H1 (cell line): ENCODE measurements at regions not wholly inside any gene's neighbourhood (a gene's known extent, or its start where the extent isn't known, plus 50 kb on each side); places are given as distances from the start of the nearest gene placed in this dataset.

ENCODE experiments used
- CTCF ChIA-PET: fragments of 300-600 bp; sonication (Branson Sonifier 250); formaldehyde crosslinking; loops from one replicate; lab custom pipeline; 2021; ENCODE audit not compliant: partially characterized antibody; lab: Charles Lee
- POLR2A ChIA-PET: fragments of 300-600 bp; sonication (Branson Sonifier 250); formaldehyde crosslinking; loops from one replicate; lab custom pipeline; 2021; ENCODE audit warnings: inconsistent platforms; ENCODE audit not compliant: partially characterized antibody; lab: Charles Lee
- DNase-seq, 2 experiments: peaks; one replicate each; pipeline versions ENCODE4 v3.0.0 to v3.0.0-alpha.2; 2010 to 2022; ENCODE audit warnings: low spot score in 2 of 2, low read depth in 1 of 2, mixed read lengths in 1 of 2
- FAIRE-seq: peaks from 2 replicates; lab custom pipeline; 2011; peaks lifted over from hg19 to GRCh38; lab: Jason Lieb, UNC
- H2AFZ ChIP-seq: 2 replicates; pipeline ENCODE4 v1.8.1; 2012; ENCODE audit warnings: low read length, inconsistent platforms
- H2AK5ac ChIP-seq: 2 replicates; pipeline ENCODE4 v1.6.1; 2013; ENCODE audit warnings: low read depth, low read length
- H2BK120ac ChIP-seq: replicated peaks from 2 replicates; pipeline ENCODE3; 2013; ENCODE audit warnings: low read depth, low read length, inconsistent platforms
- H2BK12ac ChIP-seq: 2 replicates; pipeline ENCODE4 v1.6.1; 2013; ENCODE audit warnings: low read depth, low read length
- H2BK15ac ChIP-seq: 2 replicates; pipeline ENCODE4 v1.6.1; 2013; ENCODE audit warnings: low read length
- H2BK20ac ChIP-seq: 2 replicates; pipeline ENCODE4 v1.6.1; 2013; ENCODE audit warnings: low read length
- H2BK5ac ChIP-seq: 2 replicates; pipeline ENCODE4 v1.6.1; 2013; ENCODE audit warnings: low read depth, low read length
- H3K14ac ChIP-seq: 2 replicates; pipeline ENCODE4 v1.6.1; 2013; ENCODE audit warnings: inconsistent platforms; ENCODE audit not compliant: insufficient read length
- H3K18ac ChIP-seq: 2 replicates; pipeline ENCODE4 v1.6.1; 2013; ENCODE audit warnings: low read length; ENCODE audit errors: extremely low read depth
- H3K23ac ChIP-seq: 2 replicates; pipeline ENCODE4 v1.6.1; 2013; ENCODE audit warnings: inconsistent platforms; ENCODE audit not compliant: insufficient read length
- H3K23me2 ChIP-seq: 2 replicates; pipeline ENCODE4 v1.6.1; 2013; ENCODE audit warnings: low read depth, low read length
- H3K27ac ChIP-seq: 2 replicates; pipeline ENCODE4 v1.6.1; 2011; ENCODE audit warnings: low read depth, low read length, inconsistent platforms
- H3K27me3 ChIP-seq, 4 experiments: replicated peaks in 1 of 4; 1 replicate in 1 of 4; 2 replicates in 3 of 4; pipeline versions ENCODE4 v1.6.1 to v1.8.1; 2011 to 2013; ENCODE audit warnings: low read length in 3 of 4, mild to moderate bottlenecking in 3 of 4, inconsistent platforms in 2 of 4, mixed read lengths in 2 of 4, moderate library complexity in 1 of 4; ENCODE audit not compliant: control insufficient read depth in 3 of 4, insufficient read depth in 3 of 4; ENCODE audit errors: extremely low read depth in 1 of 4
- H3K36me3 ChIP-seq, 4 experiments: 2 replicates each; pipeline versions ENCODE4 v1.6.1 to v1.8.1; 2011 to 2013; ENCODE audit warnings: mild to moderate bottlenecking in 4 of 4, low read length in 3 of 4, moderate library complexity in 2 of 4, control low read depth in 1 of 4, inconsistent platforms in 1 of 4; ENCODE audit not compliant: insufficient read depth in 4 of 4, control insufficient read depth in 2 of 4
- H3K4ac ChIP-seq: replicated peaks from 2 replicates; pipeline ENCODE3; 2013; ENCODE audit warnings: low read length, low read depth, mixed read lengths, inconsistent platforms; ENCODE audit not compliant: insufficient read length
- H3K4me1 ChIP-seq, 4 experiments: replicated peaks in 1 of 4; 1 replicate in 1 of 4; 2 replicates in 3 of 4; pipeline versions ENCODE4 v1.6.1 to v1.8.1; 2011 to 2013; ENCODE audit warnings: low read length in 3 of 4, inconsistent platforms in 2 of 4, mixed read lengths in 1 of 4; ENCODE audit not compliant: insufficient read depth in 4 of 4, control insufficient read depth in 3 of 4
- H3K4me2 ChIP-seq, 2 experiments: 2 replicates each; pipeline versions ENCODE4 v1.6.1 to v1.8.1; 2011 to 2013; ENCODE audit warnings: low read depth in 2 of 2, low read length in 2 of 2, control low read depth in 1 of 2, inconsistent platforms in 1 of 2, mild to moderate bottlenecking in 1 of 2; ENCODE audit not compliant: insufficient read depth in 1 of 2
- H3K4me3 ChIP-seq, 4 experiments: fragments of 200-600, 300-600 bp in 1 of 4; sonication (generic), shearing (Covaris generic), sonication (Bioruptor Twin) in 1 of 4; 2 replicates each; pipeline versions ENCODE4 v1.5.1 to v1.8.1; 2011 to 2016; ENCODE audit warnings: low read length in 4 of 4, low read depth in 3 of 4, control low read depth in 2 of 4, inconsistent platforms in 2 of 4, mild to moderate bottlenecking in 2 of 4, mixed read lengths in 1 of 4, moderate library complexity in 1 of 4; ENCODE audit not compliant: insufficient read depth in 2 of 4; ENCODE audit errors: extremely low read depth in 1 of 4
- H3K56ac ChIP-seq: replicated peaks from 2 replicates; pipeline ENCODE3; 2013; ENCODE audit warnings: low read depth, mild to moderate bottlenecking, mixed read lengths, low read length, inconsistent platforms; ENCODE audit not compliant: insufficient read length
- H3K79me1 ChIP-seq: 2 replicates; pipeline ENCODE4 v1.6.1; 2013; ENCODE audit warnings: low read depth, low read length, control low read depth
- H3K79me2 ChIP-seq, 2 experiments: 2 replicates each; pipeline versions ENCODE4 v1.6.1 to v1.8.1; 2012 to 2013; ENCODE audit warnings: low read length in 2 of 2, mild to moderate bottlenecking in 2 of 2, inconsistent platforms in 1 of 2; ENCODE audit not compliant: insufficient read depth in 2 of 2, control insufficient read depth in 1 of 2
- H3K9ac ChIP-seq, 4 experiments: replicated peaks in 1 of 4; 1 replicate in 1 of 4; 2 replicates in 3 of 4; pipeline versions ENCODE4 v1.6.1 to v1.8.1; 2011 to 2013; ENCODE audit warnings: low read depth in 3 of 4, low read length in 3 of 4, control low read depth in 2 of 4, mild to moderate bottlenecking in 2 of 4, moderate library complexity in 2 of 4, inconsistent platforms in 1 of 4; ENCODE audit errors: extremely low read depth in 1 of 4
- H3K9me3 ChIP-seq, 2 experiments: 2 replicates each; pipeline versions ENCODE4 v1.6.1 to v1.8.1; 2012 to 2013; ENCODE audit warnings: mild to moderate bottlenecking in 2 of 2, moderate library complexity in 2 of 2, control low read depth in 1 of 2, inconsistent platforms in 1 of 2, low read depth in 1 of 2, low read length in 1 of 2, mixed read lengths in 1 of 2; ENCODE audit not compliant: insufficient read depth in 2 of 2
- H4K20me1 ChIP-seq, 2 experiments: replicated peaks in 1 of 2; 2 replicates each; pipeline versions ENCODE3 to v1.8.1; 2011 to 2013; ENCODE audit warnings: inconsistent platforms in 2 of 2, low read length in 2 of 2, mild to moderate bottlenecking in 1 of 2; ENCODE audit not compliant: insufficient read depth in 2 of 2, control insufficient read depth in 1 of 2
- H4K5ac ChIP-seq: 2 replicates; pipeline ENCODE4 v1.6.1; 2013; ENCODE audit warnings: low read length, low read depth, mixed read lengths, inconsistent platforms; ENCODE audit not compliant: insufficient read length
- H4K8ac ChIP-seq: 2 replicates; pipeline ENCODE4 v1.8.0; 2013; ENCODE audit warnings: mild to moderate bottlenecking, moderate library complexity, low read length, inconsistent platforms; ENCODE audit not compliant: insufficient read depth; ENCODE audit errors: extremely low read depth
- H4K91ac ChIP-seq: replicated peaks from 2 replicates; pipeline ENCODE3; 2013; ENCODE audit warnings: low read length, mixed read lengths, inconsistent platforms; ENCODE audit not compliant: insufficient read length
- BRCA1 ChIP-seq: IDR thresholded peaks from 2 replicates; pipeline ENCODE4 v1.6.1; 2012; ENCODE audit warnings: low read depth, low read length, improper control_type of control experiment
- CREB1 ChIP-seq: IDR thresholded peaks from 2 replicates; pipeline ENCODE4 v1.6.1; 2012; ENCODE audit warnings: inconsistent platforms
- HDAC6 ChIP-seq: IDR thresholded peaks from one replicate; pipeline ENCODE4 v1.7.1; 2012; ENCODE audit warnings: low read depth, mild to moderate bottlenecking, inconsistent platforms, low read length, moderate library complexity
- RAD21 ChIP-seq, 2 experiments: IDR thresholded peaks in 1 of 2; conservative IDR thresholded peaks in 1 of 2; 2 replicates each; pipeline ENCODE4 v1.6.1; 2011; ENCODE audit warnings: low read depth in 2 of 2, low read length in 2 of 2, improper control_type of control experiment in 1 of 2, inconsistent platforms in 1 of 2, mild to moderate bottlenecking in 1 of 2, moderate library complexity in 1 of 2
- SP4 ChIP-seq: IDR thresholded peaks from 2 replicates; pipeline ENCODE4 v1.6.1; 2012; ENCODE audit warnings: low read length, inconsistent platforms
- SUZ12 ChIP-seq: fragments of 200-600 bp; sonication (generic); IDR thresholded peaks from 2 replicates; pipeline ENCODE4 v1.6.1; 2012; ENCODE audit warnings: mild to moderate bottlenecking, inconsistent platforms, low read length, moderate library complexity, mixed read lengths
- WGBS, 2 experiments: shearing (Covaris generic) in 1 of 2; methylation state at CpG; one replicate each; pipeline versions ENCODE4 v1.1.6 to v1.1.7; 2013 to 2015; ENCODE audit warnings: low lambda C conversion rate in 2 of 2, mixed read lengths in 2 of 2, inconsistent platforms in 1 of 2, low coverage in 1 of 2, missing lambda C conversion rate in 1 of 2; ENCODE audit not compliant: insufficient replicate concordance in 2 of 2, insufficient coverage in 1 of 2, insufficient read length in 1 of 2; ENCODE audit errors: extremely low coverage in 1 of 2, missing lambda C conversion rate in 1 of 2; 5-methylcytosine and 5-hydroxymethylcytosine counted together

- DNase-seq: no peak
- no peak overlapping the region for H2AK5ac ChIP-seq
- H2BK20ac ChIP-seq: no peak overlapping the region
- H3K4ac ChIP-seq: no peak overlapping the region
- H3K79me2 ChIP-seq: no peaks in the 10 kb centered on the region
- no peaks in the 10 kb centered on the region for H3K27me3 ChIP-seq
- no peak overlapping the region for H3K4me2 ChIP-seq
- H3K9ac ChIP-seq: no peak overlapping the region
- H3K27ac ChIP-seq: no peak overlapping the region
- no peak overlapping the region for H4K91ac ChIP-seq
- no peak overlapping the region for H3K18ac ChIP-seq
- no peak overlapping the region for H2BK12ac ChIP-seq
- no peak overlapping the region for H3K14ac ChIP-seq
- no peaks in the 10 kb centered on the region for H4K20me1 ChIP-seq
- no peaks in the 10 kb centered on the region for H3K23me2 ChIP-seq
- no peaks in the 10 kb centered on the region for H3K9me3 ChIP-seq
- CTCF ChIA-PET: no interaction called here
- H4K8ac ChIP-seq: no peak overlapping the region
- POLR2A ChIA-PET: no interaction called here
- H3K23ac ChIP-seq: no peak overlapping the region
- H3K4me1 ChIP-seq: no peaks in the 10 kb centered on the region
- no peak overlapping the region for H2BK5ac ChIP-seq
- H3K4me3 ChIP-seq: no peak overlapping the region
- no peak overlapping the region for H2BK15ac ChIP-seq
- no peak overlapping the region for H3K56ac ChIP-seq
- H3K79me1 ChIP-seq: no peaks in the 10 kb centered on the region
- no peak overlapping the region for H4K5ac ChIP-seq
- 96% methylated on average over 2 of the region's 2 CpGs; no CpG with 5 or more reads in 1 of the 2 experiments for WGBS, 2 experiments
- no peak overlapping the region for H2AFZ ChIP-seq
- FAIRE-seq: no peak
- H3K36me3 ChIP-seq: no peaks in the 10 kb centered on the region
- H2BK120ac ChIP-seq: no peak overlapping the region
- TF ChIP-seq BRCA1 (no peak), SP4 (no peak), RAD21 (IDR thresholded peaks at IDR 0.05 in 1 of 2, conservative IDR thresholded peaks at IDR 0.05 in 1 of 2; ENCODE audit: low read depth in 2 of 2, low read length in 2 of 2) (no peak), SUZ12 (no peak), CREB1 (no peak), HDAC6 (no peak)
These were observed 409.9 kb upstream of the LUZP2 start for GRCh38 chr11:24086921-24087320.
